Heart left ventricle (tissue), 16 donors: ENCODE measurements at regions not wholly inside any gene's neighbourhood (a gene's known extent, or its start where the extent isn't known, plus 50 kb on each side); places are given as distances from the start of the nearest gene placed in this dataset.

Experiments used
- ATAC-seq, 4 donors: fragments of 200-7000 bp; cut with Tn5 transposase; one replicate each; pipeline ENCODE4 v1.9.1; 2020 to 2022; ENCODE audit warnings: moderate library complexity in 4 of 4, mild to moderate bottlenecking in 3 of 4, moderate number of reproducible peaks in 1 of 4
- DNase-seq, 5 donors: peaks; one replicate each; pipeline ENCODE4 v3.0.0-alpha.2; 2020
- H3K27ac ChIP-seq, 12 donors: fragments of 200-600 bp; sonication (generic) in 4 of 12; one replicate each; pipeline versions ENCODE4 v1.5.0 to v1.8.0; 2016 to 2022; ENCODE audit warnings: mild to moderate bottlenecking in 2 of 12
- H3K27me3 ChIP-seq, 9 donors: fragments of 200-600 bp; sonication (generic) in 2 of 9; one replicate each; pipeline versions ENCODE4 v1.5.1 to v1.8.0; 2016 to 2022; ENCODE audit warnings: mild to moderate bottlenecking in 3 of 9
- H3K36me3 ChIP-seq, 9 donors: fragments of 200-600 bp; sonication (generic) in 2 of 9; one replicate each; pipeline versions ENCODE4 v1.5.0 to v1.8.0; 2018 to 2022; ENCODE audit warnings: mild to moderate bottlenecking in 2 of 9
- H3K4me1 ChIP-seq, 12 donors: fragments of 200-600 bp; sonication (generic) in 4 of 12; one replicate each; pipeline versions ENCODE4 v1.5.0 to v1.8.0; 2016 to 2022; ENCODE audit warnings: mild to moderate bottlenecking in 3 of 12
- H3K4me3 ChIP-seq, 12 donors: fragments of 200-600 bp; sonication (generic) in 4 of 12; one replicate each; pipeline versions ENCODE4 v1.5.0 to v1.8.0; 2017 to 2022; ENCODE audit warnings: mild to moderate bottlenecking in 9 of 12, moderate library complexity in 4 of 12
- H3K9me3 ChIP-seq, 12 donors: fragments of 200-600 bp; sonication (generic) in 4 of 12; one replicate each; pipeline versions ENCODE4 v1.5.0 to v1.8.0; 2016 to 2022; ENCODE audit warnings: mild to moderate bottlenecking in 1 of 12
- POLR2A ChIP-seq, 2 donors: fragments of 450-650 bp; IDR thresholded peaks; one replicate each; pipeline ENCODE4 v1.6.1; 2017; ENCODE audit warnings: antibody characterized with exemption in 2 of 2, mild to moderate bottlenecking in 2 of 2, moderate library complexity in 2 of 2
- WGBS, 4 donors: extraction: QIAGEN DNeasy Blood & Tissue Kit in 2 of 4; methylation state at CpG; one replicate each; pipeline versions ENCODE4 v1.1.5 to v1.1.7; 2013 to 2018; 5-methylcytosine and 5-hydroxymethylcytosine counted together
- intact Hi-C, 10 donors: fragments of 100-400 bp; cut with DNase I; formaldehyde crosslinking; loops; one replicate each; pipeline versions ENCODE4 v1.11.1 to v1.14.2; 2022
- TF ChIP-seq, protein P1 (sequence below), 12 donors: fragments of 200-600 bp; sonication (generic) in 4 of 12; IDR thresholded peaks; one replicate each; pipeline versions ENCODE4 v1.5.0 to v1.8.0; 2018 to 2022; ENCODE audit warnings: antibody characterized with exemption in 12 of 12, mild to moderate bottlenecking in 5 of 12
- donor health status: ischemic (EF 13 %, LVEDD 7.1; RV severe dilation, severe dysfunction).
- donor health status: healthy with polysubstance abuse.
- donor health status: DM: no; HTN: yes; CAD: no.
- donor health status: DM: no; HTN: no; CAD: no.
- donor health status: ischemic (EF 25% LVEDD 6.9; RV normal size, moderate dysfunction).
- donor health status: ischemic (EF 25% LVEDD 5.7; RV mildly dilated, moderate dysfunction).
- donor health status: healthy.
- donor health status: DM: yes; HTN: yes; CAD: no.
- donor health status: ischemic (EF 35%, LVEDD 5.7; RV mildly dilated, moderate dysfunction).
- donor health status: nonischemic (EF 11% LVEDD 7.7; RV severe dilation, severe dysfunction).
- donor health status: DM: yes; HTN: yes; CAD: no.
- donor health status: PGD.
- donor health status: ischemic (EF 29% LVEDD 5.4; RV normal size, mild dysfunction).
- donor health status: nonischemic (EF 23%, LVEDD 6.1; RV moderate dilation, normal function).

DNA sequence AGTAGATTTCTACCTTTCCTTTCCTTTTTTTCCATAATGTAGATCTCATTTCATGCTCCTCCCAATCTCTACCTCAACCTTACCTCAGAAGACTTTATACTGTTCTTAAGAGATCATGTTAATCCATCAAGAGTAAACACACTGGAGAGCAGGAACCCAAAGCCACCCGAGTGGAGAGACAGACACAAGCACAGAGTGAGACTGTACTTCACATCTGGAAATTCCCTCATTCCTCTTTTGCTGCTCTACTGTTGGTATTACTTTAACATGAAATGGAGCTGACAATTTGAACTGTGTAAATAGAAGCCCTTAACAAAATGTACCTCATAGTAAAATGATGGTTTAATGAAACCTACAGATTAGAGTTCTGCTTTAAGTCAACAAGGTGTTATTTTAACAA is 105.7 kb upstream of the RASGEF1B start:
- H3K27me3 ChIP-seq, result no peaks in the 10 kb centered on the region

DNA sequence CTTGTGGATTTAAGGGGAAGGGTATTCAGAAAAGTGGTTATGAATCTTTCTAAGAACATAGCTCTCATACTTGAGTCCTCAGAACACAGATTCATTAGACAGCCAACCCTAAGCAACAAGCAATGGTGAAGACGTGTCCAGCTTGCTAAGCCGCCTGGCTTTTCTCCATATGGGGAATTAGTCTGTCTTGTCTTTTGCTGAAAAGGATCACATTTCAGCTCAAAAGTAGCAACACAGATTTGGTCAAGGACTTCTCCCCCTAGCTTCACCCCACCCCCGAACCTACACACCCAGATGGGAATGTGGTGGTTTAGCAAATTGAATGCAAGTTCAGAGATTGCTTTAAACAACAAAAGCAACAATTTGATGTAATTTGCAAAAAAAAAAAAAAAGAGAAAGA is 103.3 kb upstream of the RASGEF1B start:
- WGBS, 4 donors, result 73 to 84% (median 79%) methylated on average over 3 of the region's 3 CpGs
- H3K4me3 ChIP-seq, result no peak overlapping the region
- DNase-seq (no peak), ATAC-seq (no peak)
- H3K36me3 ChIP-seq, result no peaks in the 10 kb centered on the region
- intact Hi-C loops, result no loop called here
- TF ChIP-seq, protein P1, sequence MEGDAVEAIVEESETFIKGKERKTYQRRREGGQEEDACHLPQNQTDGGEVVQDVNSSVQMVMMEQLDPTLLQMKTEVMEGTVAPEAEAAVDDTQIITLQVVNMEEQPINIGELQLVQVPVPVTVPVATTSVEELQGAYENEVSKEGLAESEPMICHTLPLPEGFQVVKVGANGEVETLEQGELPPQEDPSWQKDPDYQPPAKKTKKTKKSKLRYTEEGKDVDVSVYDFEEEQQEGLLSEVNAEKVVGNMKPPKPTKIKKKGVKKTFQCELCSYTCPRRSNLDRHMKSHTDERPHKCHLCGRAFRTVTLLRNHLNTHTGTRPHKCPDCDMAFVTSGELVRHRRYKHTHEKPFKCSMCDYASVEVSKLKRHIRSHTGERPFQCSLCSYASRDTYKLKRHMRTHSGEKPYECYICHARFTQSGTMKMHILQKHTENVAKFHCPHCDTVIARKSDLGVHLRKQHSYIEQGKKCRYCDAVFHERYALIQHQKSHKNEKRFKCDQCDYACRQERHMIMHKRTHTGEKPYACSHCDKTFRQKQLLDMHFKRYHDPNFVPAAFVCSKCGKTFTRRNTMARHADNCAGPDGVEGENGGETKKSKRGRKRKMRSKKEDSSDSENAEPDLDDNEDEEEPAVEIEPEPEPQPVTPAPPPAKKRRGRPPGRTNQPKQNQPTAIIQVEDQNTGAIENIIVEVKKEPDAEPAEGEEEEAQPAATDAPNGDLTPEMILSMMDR (IDR thresholded peaks at IDR 0.05), result no peak
- no peak for TF ChIP-seq POLR2A (IDR thresholded peaks at IDR 0.05)
- peaks cover 0 to 3% (median 0%) of the 10 kb centered on the region in 12 donors for H3K4me1 ChIP-seq
- no peak overlapping the region for H3K27ac ChIP-seq
- no peaks in the 10 kb centered on the region for H3K27me3 ChIP-seq
- H3K9me3 ChIP-seq, result no peaks in the 10 kb centered on the region

More for the DNA sequence above, 105.7 kb upstream of the RASGEF1B start:
- 60 to 75% (median 61%) methylated on average over 1 of the region's 1 CpG for WGBS, 4 donors
- no peak for DNase-seq
- H3K36me3 ChIP-seq, result no peaks in the 10 kb centered on the region
- intact Hi-C loops, result no loop called here
- no peak overlapping the region for H3K4me3 ChIP-seq
- no peaks in the 10 kb centered on the region for H3K4me1 ChIP-seq
- H3K27ac ChIP-seq, result no peak overlapping the region
- TF ChIP-seq, protein P1 (IDR thresholded peaks at IDR 0.05), result no peak
- no peak for TF ChIP-seq POLR2A (IDR thresholded peaks at IDR 0.05)
- no peaks in the 10 kb centered on the region for H3K9me3 ChIP-seq
- ATAC-seq, result no peak

DNA sequence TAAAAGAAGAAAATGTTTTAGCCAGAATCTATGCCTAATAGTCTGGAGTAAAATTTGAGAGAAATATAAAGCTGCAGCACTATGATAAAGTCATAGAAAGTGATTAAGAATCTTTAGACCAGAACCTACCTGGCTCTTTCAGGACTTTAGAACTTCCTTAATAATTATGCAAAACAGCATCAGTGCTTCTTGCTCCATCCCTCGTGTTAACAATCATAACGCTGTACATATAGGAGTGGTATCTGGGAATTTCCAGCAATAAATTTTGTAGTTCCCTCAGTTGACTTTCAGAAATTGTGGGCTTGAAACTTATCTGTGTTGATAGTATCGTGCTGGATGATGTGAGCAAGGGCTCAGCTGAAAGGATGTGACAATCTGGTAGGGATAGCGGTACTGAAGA is 102.1 kb upstream of the RASGEF1B start:
- H3K36me3 ChIP-seq, result no peaks in the 10 kb centered on the region
- no peak overlapping the region for H3K27ac ChIP-seq
- TF ChIP-seq POLR2A (IDR thresholded peaks at IDR 0.05), result no peak
- TF ChIP-seq, protein P1 (IDR thresholded peaks at IDR 0.05), result no peak
- H3K4me1 ChIP-seq, result peaks cover 0 to 3% (median 0%) of the 10 kb centered on the region in 12 donors
- H3K4me3 ChIP-seq, result no peak overlapping the region
- no peak for ATAC-seq
- no peak for DNase-seq
- no peaks in the 10 kb centered on the region for H3K27me3 ChIP-seq
- no peaks in the 10 kb centered on the region for H3K9me3 ChIP-seq
- 63 to 86% (median 75%) methylated on average over 4 of the region's 4 CpGs for WGBS, 4 donors
- intact Hi-C loops, result no loop called here

DNA sequence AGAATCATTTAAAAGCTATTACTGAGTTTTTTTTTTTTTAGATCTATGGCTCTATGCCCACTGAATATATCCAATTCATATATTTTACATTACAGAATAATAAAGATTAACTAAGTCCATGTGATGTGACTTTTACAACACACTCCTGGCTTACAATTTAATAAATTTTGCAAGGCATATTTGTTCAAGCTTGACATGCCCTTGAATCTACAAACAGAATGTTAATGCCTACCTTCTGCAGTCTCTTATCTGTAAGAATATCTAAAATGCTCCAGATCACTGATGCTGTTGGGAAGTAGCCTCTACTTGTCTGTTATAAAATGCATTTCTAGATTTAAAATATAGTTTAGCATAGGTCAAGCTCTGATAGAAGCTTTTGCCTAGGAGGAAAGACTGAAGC is 100.7 kb upstream of the RASGEF1B start:
- H3K4me3 ChIP-seq, result no peak overlapping the region
- intact Hi-C loops, result no loop called here
- DNase-seq, result no peak
- H3K4me1 ChIP-seq, result peaks cover 0 to 3% (median 0%) of the 10 kb centered on the region in 12 donors
- H3K9me3 ChIP-seq, result no peaks in the 10 kb centered on the region
- ATAC-seq, result no peak
- no peaks in the 10 kb centered on the region for H3K27me3 ChIP-seq
- no peak overlapping the region for H3K27ac ChIP-seq
- TF ChIP-seq POLR2A (IDR thresholded peaks at IDR 0.05), result no peak
- TF ChIP-seq, protein P1 (IDR thresholded peaks at IDR 0.05), result no peak
- H3K36me3 ChIP-seq, result no peaks in the 10 kb centered on the region
